Frontal cortex (tissue), 3 donors: ENCODE measurements at regions not wholly inside any gene's neighbourhood (a gene's known extent, or its start where the extent isn't known, plus 50 kb on each side); places are given as distances from the start of the nearest gene placed in this dataset.

ENCODE experiments used
- DNase-seq, 2 donors: peaks; one replicate each; pipeline ENCODE4 v3.0.0; 2012; ENCODE audit warnings: low spot score in 2 of 2
- FAIRE-seq: peaks from 2 replicates; lab custom pipeline; 2012; peaks lifted over from hg19 to GRCh38; lab: Jason Lieb, UNC
- donor health status: control.
- donor health status: control.
- donor health status: control.

DNA sequence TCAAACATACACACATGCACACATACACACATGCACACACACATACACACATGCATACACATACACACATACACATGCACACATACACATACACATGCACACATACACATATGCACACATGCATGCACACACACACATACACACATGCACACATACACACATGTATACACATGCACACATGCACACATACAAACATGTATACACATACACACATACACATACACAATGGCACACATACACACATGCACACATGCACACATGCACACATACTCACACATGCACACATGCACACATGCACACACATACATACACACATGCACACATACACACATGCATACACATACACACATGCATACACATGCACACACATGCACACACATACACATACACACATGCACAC is 137.2 kb downstream of the ACKR3 start:
- no peak for FAIRE-seq
- no peak for DNase-seq

GRCh38 chr2:236711440-236711839 is 141.8 kb downstream of the ACKR3 start:
- DNase-seq (no peak), FAIRE-seq (no peak)

- no peak for FAIRE-seq
These were observed 142.7 kb downstream of the ACKR3 start for GRCh38 chr2:236712304-236712703.

DNA sequence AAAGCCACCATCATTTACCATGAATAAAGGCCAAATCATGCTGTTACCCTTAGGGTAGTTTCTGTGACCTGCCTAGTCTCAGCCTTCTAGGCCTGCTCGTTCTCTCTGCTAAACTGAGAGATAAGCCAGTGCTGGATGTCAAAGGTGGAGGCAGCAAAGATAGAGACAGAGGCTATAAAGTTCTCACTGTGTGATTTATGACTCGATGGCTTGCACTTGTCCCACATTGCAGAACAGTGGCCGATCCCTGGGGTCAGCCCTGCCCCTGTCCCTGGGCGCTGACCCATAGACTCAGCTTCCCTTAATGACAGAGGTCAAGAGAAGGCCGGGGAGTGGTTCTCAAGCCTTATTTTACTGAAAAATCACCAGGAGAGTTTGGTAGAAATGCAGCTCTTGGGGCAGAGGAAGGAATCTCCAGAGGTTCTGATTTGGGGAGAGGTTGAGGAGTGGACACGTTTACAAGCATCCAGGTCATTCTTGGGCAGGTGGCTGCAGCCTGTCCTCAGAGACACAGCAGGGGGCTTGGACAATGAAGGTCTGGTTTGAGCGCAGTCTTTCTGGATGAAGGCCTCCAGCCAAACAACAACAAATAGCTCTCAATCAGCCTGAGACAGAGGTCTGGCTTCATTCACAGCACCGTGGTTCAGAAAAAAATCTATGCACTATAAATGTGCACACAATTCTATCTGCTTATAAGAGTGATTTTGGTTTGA is 143.5 kb downstream of the ACKR3 start:
- DNase-seq (no peak), FAIRE-seq (no peak)

More at GRCh38 chr2:236712304-236712703, 142.7 kb downstream of the ACKR3 start:
- DNase-seq, result no peak

DNA sequence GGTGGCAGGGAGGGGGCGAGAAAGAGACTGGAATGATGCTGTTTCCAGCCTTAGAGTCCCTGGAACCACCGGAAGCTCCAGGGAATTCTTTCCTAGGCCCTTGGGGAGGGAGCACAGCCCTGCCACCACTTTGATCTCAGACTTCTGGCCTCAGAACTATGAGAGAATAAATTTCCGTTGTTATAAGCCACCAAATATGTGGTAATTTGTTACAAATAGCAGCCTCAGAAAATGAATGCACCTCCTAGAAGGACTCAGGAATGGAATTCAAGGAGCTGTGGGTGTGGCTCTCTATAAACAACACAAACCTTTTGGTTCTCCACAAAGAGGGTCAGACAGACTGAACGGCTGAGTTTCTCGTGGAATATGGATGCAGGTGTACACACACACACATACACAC is 144.5 kb downstream of the ACKR3 start:
- FAIRE-seq (no peak), DNase-seq (no peak)

- DNase-seq, result no peak
- no peak for FAIRE-seq
These were observed 145.5 kb downstream of the ACKR3 start for GRCh38 chr2:236715077-236715476.

DNA sequence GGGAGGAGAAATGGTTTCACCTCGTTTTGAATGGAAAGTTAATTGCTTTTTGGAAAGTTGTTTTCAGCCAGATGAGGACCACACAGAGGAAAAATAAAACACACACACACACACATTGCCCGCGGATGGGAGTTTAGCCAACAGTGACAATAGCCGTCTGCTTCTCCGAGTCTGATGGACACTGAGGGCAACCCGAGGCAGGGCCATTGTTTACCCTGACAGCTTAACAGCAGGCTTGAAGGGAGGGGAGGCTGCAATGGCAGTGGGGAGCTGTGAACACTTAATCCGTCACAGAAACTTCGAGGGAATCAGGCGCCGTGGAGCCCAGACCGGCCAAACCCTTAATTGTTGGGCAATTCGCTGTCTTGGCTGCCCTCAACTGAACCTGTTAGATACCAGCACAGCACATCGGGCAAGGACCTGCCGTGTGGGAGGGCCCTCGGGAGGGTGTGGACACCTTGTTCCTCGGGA is 145.9 kb downstream of the ACKR3 start:
- DNase-seq (no peak), FAIRE-seq (no peak)

- FAIRE-seq (no peak), DNase-seq (no peak)
These were observed 147.5 kb downstream of the ACKR3 start for GRCh38 chr2:236717120-236717519.

GRCh38 chr2:236717729-236718128 is 148.1 kb downstream of the ACKR3 start:
- FAIRE-seq (no peak), DNase-seq (no peak)

DNA sequence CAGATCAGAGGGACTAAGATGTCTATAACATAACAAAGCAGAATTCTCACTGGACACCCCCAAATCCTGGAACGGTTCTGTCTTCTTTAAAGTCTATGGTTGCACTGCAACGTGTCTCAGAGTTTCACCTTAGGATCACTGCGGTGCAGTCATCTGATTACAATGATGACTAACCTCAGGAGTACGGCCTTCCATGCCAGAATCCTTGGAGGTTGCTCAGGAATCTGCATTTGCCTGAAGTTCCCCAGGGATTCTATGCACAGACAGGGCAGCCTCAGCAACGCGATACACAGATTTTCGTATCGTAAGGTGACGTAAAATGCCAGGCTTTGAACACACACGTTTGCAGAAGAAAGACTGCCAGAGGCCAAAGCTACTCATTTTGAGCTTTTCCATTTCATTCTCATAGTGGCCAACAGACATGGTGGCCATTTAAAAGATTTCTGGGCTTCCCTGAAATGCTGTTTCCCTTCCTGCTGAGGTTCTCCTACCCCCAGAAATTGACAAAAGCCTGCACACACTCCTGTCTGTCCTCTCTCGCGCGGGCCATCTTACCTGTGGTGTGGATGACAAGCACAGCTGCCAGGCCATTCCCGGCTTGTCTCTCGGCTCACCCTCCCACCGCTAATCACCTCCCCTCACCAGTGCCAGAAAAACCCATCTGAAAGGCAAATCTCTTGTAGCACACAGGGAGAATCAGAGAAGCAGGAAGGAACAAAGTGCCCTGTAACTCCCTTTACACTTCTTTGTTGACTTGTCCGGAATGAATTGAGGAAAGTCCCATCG is 148.8 kb downstream of the ACKR3 start:
- FAIRE-seq, result no peak
- DNase-seq, result no peak

DNA sequence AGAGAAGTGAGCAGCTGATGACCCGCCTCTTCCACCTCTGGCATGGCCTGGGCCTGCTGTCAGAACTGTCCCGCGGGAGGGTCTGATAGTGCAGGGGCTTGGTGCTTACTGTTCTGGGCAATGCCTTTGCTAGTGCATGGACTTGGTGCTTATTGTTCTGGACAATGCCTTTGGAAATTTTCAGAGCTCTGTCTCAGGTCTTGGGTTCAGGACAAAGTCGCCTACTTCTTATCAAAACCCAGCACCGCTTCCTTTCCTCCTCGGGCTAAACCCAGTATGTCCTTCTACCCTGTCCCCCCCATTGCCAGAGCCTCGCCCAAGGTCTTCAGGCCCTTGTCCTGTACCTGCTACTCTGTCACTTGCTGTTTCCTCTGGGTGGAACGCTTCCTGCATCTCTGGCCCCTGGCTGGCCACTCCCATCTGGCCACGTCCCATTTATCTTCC is 149.6 kb downstream of the ACKR3 start:
- DNase-seq (no peak), FAIRE-seq (no peak)

DNA sequence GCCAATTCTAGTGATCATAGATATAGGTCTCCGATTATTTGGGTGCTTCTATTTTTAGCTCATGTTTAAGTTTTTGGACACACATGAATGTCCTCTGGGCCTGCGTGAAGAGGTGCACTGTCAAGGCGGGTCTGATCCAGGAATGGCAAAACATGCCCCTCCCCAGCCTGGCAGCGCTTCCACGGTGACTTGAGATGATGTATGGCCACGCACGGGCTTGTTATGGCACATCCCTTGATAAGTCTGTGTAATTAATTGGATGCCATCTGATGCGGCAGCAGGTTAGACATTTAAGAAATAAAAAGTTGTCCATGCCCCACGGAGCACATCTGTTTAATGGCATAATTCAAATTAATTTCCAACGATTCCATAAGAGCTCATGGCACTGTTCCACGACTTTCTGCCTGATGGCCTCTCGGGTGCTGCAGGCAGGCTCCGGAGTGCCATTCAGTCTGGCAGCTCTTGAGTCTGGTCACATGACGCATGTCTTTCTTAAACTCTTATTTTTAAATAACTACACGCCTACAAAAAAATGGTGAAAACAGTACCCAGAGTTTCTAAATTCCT is 151.4 kb downstream of the ACKR3 start:
- FAIRE-seq, result no peak
- DNase-seq, result no peak

DNA sequence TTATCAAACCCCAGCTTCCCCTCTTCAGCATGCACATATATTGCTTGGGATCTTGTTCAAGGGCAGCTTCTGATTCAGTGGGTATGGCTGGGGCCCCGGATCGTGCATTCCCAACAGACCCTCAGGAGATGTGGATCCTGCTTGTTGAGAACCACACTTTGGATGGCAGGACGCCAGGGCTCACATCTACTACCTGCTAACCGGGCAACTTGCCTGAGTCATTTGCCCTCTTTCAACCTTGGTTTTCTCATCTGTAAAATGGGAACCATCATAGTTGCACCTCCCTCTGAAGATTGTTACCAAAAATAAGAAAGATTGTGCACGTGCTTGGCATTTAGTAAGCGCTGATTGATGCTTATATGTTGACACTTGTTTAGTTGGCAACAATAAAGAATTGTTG is 154.6 kb downstream of the ACKR3 start:
- no peak for FAIRE-seq
- no peak for DNase-seq

- DNase-seq (no peak), FAIRE-seq (no peak)
These were observed 157.3 kb downstream of the ACKR3 start for GRCh38 chr2:236726701-236727450.

- DNase-seq, result no peak
- FAIRE-seq, result no peak
These were observed 159.5 kb downstream of the ACKR3 start for GRCh38 chr2:236728916-236729670.

DNA sequence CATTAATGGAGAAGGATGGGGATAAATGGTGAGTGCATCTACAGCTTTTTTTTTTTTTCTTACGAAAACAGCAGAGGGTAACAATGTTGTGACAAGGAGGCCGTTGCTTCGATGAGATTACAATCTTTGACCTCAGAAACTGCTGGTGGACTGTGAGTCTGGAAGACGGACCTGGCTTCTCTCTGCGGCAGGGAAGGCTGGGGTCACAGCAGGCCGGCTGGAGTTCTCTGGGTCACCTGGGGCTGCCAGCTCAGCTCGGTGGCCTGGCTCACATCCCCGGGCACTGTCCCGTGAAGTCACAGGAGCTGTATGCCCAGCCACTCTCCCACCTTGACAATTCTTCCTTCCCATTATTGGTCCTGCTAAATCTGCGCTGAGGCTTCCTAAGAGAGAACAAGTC is 160.8 kb downstream of the ACKR3 start:
- FAIRE-seq (no peak), DNase-seq (no peak)

GRCh38 chr2:236731767-236732580 is 162.3 kb downstream of the ACKR3 start:
- DNase-seq, result peak; percentile 12 to 52
- FAIRE-seq, result no peak

DNA sequence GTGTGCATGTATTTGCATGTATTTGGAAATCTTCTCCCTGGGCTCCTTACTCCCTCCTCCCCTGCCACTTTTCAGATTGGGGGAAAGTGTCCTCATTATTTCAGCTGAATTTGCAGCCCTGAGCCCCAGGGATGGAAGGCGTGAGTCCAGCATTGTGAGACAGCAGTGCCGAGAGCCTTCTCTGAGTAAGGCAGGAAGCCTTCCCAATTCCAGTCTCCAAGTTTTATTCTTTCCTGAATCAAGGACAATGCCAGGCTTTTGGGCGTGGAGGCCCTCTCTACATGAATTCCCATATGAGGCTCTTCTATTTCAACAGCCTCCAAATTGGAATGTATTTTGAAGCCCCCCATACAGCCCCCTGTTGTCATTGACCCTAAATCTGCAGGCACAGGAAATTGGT is 163.5 kb downstream of the ACKR3 start:
- DNase-seq, result no peak
- no peak for FAIRE-seq

- FAIRE-seq (no peak), DNase-seq (no peak)
These were observed 166.2 kb downstream of the ACKR3 start for GRCh38 chr2:236735825-236736238.
